Esophagus squamous epithelium (tissue), 5 donors: ENCODE measurements at regions not wholly inside any gene's neighbourhood (a gene's known extent, or its start where the extent isn't known, plus 50 kb on each side); places are given as distances from the start of the nearest gene placed in this dataset.

ENCODE experiments used
- DNase-seq: peaks from one replicate; lab custom pipeline; 2025; lab: John Stamatoyannopoulos, UW
- H3K27ac ChIP-seq, 4 donors: fragments of 200-600 bp; sonication (generic); one replicate each; pipeline ENCODE4 v1.5.1; 2016 to 2019; ENCODE audit warnings: mild to moderate bottlenecking in 1 of 4
- H3K27me3 ChIP-seq, 4 donors: fragments of 200-600 bp; sonication (generic); 1 replicate in 3 of 4; 2 replicates in 1 of 4; pipeline versions ENCODE4 v1.5.1 to v1.6.0; 2017 to 2021; ENCODE audit warnings: antibody characterized with exemption in 1 of 4
- H3K36me3 ChIP-seq, 3 donors: fragments of 200-600 bp; sonication (generic); one replicate each; pipeline ENCODE4 v1.5.1; 2016 to 2019
- H3K4me1 ChIP-seq, 3 donors: fragments of 200-600 bp; sonication (generic); one replicate each; pipeline ENCODE4 v1.5.1; 2017 to 2019
- H3K4me3 ChIP-seq, 4 donors: fragments of 200-600 bp; sonication (generic); 1 replicate in 3 of 4; 2 replicates in 1 of 4; pipeline ENCODE4 v1.5.1; 2016 to 2019; ENCODE audit warnings: mild to moderate bottlenecking in 2 of 4, moderate library complexity in 1 of 4
- H3K9me3 ChIP-seq, 3 donors: fragments of 200-600 bp; sonication (generic); one replicate each; pipeline ENCODE4 v1.5.1; 2016 to 2019
- POLR2A ChIP-seq, 4 donors: fragments of 450-650 bp; IDR thresholded peaks; one replicate each; pipeline ENCODE4 v1.6.1; 2017; ENCODE audit warnings: antibody characterized with exemption in 4 of 4, mild to moderate bottlenecking in 4 of 4, moderate library complexity in 3 of 4
- WGBS, 2 donors: methylation state at CpG; one replicate each; pipeline ENCODE4 v1.1.5; 2018; 5-methylcytosine and 5-hydroxymethylcytosine counted together
- intact Hi-C: fragments of 100-400 bp; cut with DNase I; formaldehyde crosslinking; loops from one replicate; pipeline ENCODE4 v1.15.0; 2022
- TF ChIP-seq, protein P1 (sequence below), 6 experiments: fragments of 450-650 bp in 4 of 6; fragments of 200-600 bp in 2 of 6; sonication (generic) in 2 of 6; IDR thresholded peaks; one replicate each; pipeline ENCODE4 v1.5.1; 2016 to 2019; ENCODE audit warnings: antibody characterized with exemption in 6 of 6, mild to moderate bottlenecking in 4 of 6, moderate library complexity in 4 of 6
- donor health status: DM: yes; HTN: yes; CAD: no.

DNA sequence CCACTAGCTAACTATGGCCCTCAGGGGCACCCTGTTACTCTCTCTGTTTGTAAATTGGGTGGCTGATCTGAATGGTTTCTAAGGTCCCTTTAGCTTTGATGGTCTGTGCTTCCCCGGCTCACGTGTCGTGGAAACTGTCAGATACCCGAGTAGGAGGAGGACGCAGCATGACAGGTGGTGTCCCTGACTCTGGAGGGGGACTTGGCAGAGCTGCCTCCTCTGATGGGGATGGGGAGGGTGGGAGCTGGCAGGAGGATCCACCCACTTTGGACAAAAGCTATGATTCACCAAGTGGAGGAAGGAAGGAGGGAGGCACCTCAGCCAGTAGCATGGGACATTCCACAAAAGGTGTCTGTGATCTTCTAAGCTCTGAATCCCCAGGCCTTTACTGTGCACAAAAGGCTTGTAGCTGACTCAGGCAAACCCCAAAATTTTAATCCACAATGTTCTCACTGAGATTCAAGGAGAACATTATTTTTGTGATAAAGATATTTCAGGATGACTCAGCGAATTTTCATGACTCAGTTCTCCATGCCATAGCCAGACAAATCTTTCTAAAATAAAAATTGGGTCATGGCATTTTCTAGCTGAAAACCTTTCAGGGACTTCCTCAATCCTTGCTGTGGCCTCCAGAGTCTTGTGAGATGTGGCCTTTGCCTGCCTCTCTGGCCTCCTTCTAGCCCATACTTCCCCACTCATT lies 131.0 kb upstream of the BRINP1 start:
- H3K9me3 ChIP-seq = no peaks in the 10 kb centered on the region
- intact Hi-C loops = no loop called here
- H3K4me3 ChIP-seq = no peak overlapping the region
- H3K27ac ChIP-seq = no peak overlapping the region
- H3K36me3 ChIP-seq = no peaks in the 10 kb centered on the region
- TF ChIP-seq, protein P1, sequence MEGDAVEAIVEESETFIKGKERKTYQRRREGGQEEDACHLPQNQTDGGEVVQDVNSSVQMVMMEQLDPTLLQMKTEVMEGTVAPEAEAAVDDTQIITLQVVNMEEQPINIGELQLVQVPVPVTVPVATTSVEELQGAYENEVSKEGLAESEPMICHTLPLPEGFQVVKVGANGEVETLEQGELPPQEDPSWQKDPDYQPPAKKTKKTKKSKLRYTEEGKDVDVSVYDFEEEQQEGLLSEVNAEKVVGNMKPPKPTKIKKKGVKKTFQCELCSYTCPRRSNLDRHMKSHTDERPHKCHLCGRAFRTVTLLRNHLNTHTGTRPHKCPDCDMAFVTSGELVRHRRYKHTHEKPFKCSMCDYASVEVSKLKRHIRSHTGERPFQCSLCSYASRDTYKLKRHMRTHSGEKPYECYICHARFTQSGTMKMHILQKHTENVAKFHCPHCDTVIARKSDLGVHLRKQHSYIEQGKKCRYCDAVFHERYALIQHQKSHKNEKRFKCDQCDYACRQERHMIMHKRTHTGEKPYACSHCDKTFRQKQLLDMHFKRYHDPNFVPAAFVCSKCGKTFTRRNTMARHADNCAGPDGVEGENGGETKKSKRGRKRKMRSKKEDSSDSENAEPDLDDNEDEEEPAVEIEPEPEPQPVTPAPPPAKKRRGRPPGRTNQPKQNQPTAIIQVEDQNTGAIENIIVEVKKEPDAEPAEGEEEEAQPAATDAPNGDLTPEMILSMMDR (IDR thresholded peaks at IDR 0.05) = no peak
- TF ChIP-seq POLR2A (IDR thresholded peaks at IDR 0.05) = no peak
- H3K27me3 ChIP-seq = no peaks in the 10 kb centered on the region
- no peak for DNase-seq
- no peaks in the 10 kb centered on the region for H3K4me1 ChIP-seq
- 72 to 81% methylated on average over 6 of the region's 6 CpGs for WGBS, 2 donors

DNA sequence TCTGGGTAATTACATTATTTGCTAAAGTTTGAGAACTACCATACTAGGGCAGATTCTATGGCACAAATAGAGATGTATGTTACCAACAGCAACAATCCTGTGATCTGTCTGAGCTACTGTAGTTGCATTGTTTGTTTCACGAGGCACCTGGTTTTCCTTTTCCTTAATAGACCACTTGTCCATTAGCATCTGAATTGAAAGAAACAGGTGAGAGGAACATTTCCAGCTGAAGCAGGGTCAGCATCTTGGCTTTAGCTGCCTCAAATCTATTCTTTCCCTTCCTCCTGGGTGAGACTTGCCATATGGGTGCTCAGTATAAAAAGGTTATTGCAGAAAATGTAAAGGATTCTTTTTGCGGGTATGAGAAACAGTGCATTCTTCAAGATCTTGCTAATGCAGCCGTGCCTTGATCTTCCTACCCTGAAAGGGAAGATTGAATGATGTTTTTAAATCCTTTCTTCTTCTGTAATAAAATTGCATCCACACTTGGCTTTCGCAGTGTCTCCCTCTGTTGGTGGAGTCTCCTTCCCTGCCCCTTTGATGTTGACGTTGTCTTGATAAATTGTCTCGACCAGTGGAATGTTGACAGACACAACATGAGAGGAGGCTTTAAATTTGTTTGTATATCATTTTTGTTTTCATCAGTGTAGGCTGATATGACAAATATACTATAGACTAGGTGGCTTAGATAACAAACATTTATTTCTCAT lies 118.0 kb upstream of the BRINP1 start:
- H3K27me3 ChIP-seq = no peaks in the 10 kb centered on the region
- H3K4me1 ChIP-seq = no peaks in the 10 kb centered on the region
- H3K36me3 ChIP-seq = no peaks in the 10 kb centered on the region
- TF ChIP-seq POLR2A (IDR thresholded peaks at IDR 0.05) = no peak
- TF ChIP-seq, protein P1 (IDR thresholded peaks at IDR 0.05) = no peak
- DNase-seq = no peak
- H3K4me3 ChIP-seq = no peak overlapping the region
- intact Hi-C loops = no loop called here
- no peaks in the 10 kb centered on the region for H3K9me3 ChIP-seq
- H3K27ac ChIP-seq = no peak overlapping the region
- 53 to 59% methylated on average over 6 of the region's 6 CpGs for WGBS, 2 donors

DNA sequence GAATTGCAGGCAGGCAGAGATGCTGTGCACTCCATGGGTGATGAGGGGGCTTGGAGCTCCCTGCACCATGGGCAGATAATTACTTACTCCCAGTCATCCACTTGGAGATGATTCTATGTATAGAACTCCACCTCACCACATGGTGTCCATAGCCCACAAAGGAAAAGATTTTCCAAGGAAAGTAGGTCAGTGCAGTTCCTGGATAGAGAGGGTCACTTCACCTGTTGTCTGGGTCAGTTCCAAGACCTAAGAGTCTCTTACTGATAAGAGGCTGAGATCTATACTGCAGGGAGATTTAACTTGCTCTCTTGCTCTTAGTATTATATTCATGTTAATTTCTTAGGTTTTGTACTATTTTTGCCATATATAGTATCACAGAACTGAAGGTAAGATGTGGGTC lies 113.9 kb upstream of the BRINP1 start:
- no peaks in the 10 kb centered on the region for H3K4me1 ChIP-seq
- no peak for DNase-seq
- no peaks in the 10 kb centered on the region for H3K36me3 ChIP-seq
- intact Hi-C loops = no loop called here
- H3K27ac ChIP-seq = no peak overlapping the region
- no peaks in the 10 kb centered on the region for H3K27me3 ChIP-seq
- H3K4me3 ChIP-seq = no peak overlapping the region
- no peaks in the 10 kb centered on the region for H3K9me3 ChIP-seq
- TF ChIP-seq, protein P1 (IDR thresholded peaks at IDR 0.05) = no peak
- TF ChIP-seq POLR2A (IDR thresholded peaks at IDR 0.05) = no peak

DNA sequence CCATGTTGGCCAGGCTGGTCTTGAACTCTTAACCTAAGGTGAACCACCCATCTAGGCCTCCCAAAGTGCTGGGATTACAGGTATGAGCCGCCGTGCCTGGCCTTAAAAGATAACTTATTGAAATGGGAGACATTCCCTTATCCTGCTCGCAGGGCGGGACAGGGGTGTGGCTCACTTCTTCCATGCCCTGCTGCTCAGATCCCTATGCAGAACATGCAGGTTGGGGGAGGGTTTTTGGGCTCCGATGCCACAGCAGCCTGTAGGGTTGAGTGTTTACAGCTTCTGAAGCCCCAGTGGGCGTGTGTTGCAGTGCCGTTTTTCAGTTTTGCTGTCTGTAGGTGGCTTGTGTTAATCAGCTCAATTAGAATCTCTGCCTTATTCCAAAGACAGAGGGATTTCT lies 108.0 kb upstream of the BRINP1 start:
- Histone ChIP-seq H3K4me3 (no peak overlapping the region), H3K4me1 (no peaks in the 10 kb centered on the region), H3K9me3 (no peaks in the 10 kb centered on the region), H3K27me3 (no peaks in the 10 kb centered on the region), H3K27ac (no peak overlapping the region), H3K36me3 (no peaks in the 10 kb centered on the region)
- no peak for TF ChIP-seq POLR2A (IDR thresholded peaks at IDR 0.05)
- TF ChIP-seq, protein P1 (IDR thresholded peaks at IDR 0.05) = no peak
- no peak for DNase-seq
- intact Hi-C loops = loop anchor here (10.0 kb wide), 1 partner anchor 58 kb away; no protein-coding TSS in a partner anchor
- WGBS, 2 donors = 91% methylated on average over 7 of the region's 7 CpGs; no CpG with 5 or more reads in 1 of the 2 donors

DNA sequence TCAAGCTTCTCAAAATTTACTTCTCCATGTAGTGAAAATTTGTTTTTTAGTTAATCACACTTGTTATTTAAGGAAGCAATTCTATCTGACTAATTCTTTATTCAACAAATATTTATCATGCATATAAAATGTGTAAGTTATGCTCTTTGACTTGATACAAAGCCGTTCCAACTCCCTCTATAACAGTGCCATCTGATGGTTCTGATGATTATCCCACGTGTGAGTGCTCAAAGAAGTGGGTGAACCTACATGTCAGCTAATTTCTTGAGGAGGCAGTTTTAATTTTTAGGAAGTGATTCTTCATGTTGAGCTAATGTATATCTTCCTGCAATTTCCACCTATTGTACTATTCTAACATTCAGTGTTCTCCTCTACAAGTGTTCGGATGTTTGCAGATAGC lies 88.8 kb upstream of the BRINP1 start:
- intact Hi-C loops = no loop called here
- Histone ChIP-seq H3K9me3 (no peaks in the 10 kb centered on the region), H3K27me3 (no peaks in the 10 kb centered on the region), H3K4me3 (no peak overlapping the region), H3K4me1 (peaks cover 0 to 17% (median 0%) of the 10 kb centered on the region in 3 donors), H3K36me3 (no peaks in the 10 kb centered on the region), H3K27ac (no peak overlapping the region)
- no peak for TF ChIP-seq POLR2A (IDR thresholded peaks at IDR 0.05)
- TF ChIP-seq, protein P1 (IDR thresholded peaks at IDR 0.05) = no peak
- 50 to 55% methylated on average over 3 of the region's 3 CpGs for WGBS, 2 donors
- no peak for DNase-seq
